GM23248 (cell line): ENCODE measurements at regions not wholly inside any gene's neighbourhood (a gene's known extent, or its start where the extent isn't known, plus 50 kb on each side); places are given as distances from the start of the nearest gene placed in this dataset.

Experiments used
- EZH2 ChIP-seq: fragments of 200-600 bp; sonication (generic); IDR thresholded peaks from 2 replicates; pipeline ENCODE4 v1.6.1; 2018; ENCODE audit warnings: antibody characterized with exemption, mild to moderate bottlenecking; ENCODE audit not compliant: insufficient read depth, poor library complexity, severe bottlenecking
- EZH2phosphoT487 ChIP-seq: fragments of 200-600 bp; sonication (generic); IDR thresholded peaks from 2 replicates; pipeline ENCODE4 v1.6.1; 2018; ENCODE audit warnings: antibody characterized with exemption, moderate library complexity, mild to moderate bottlenecking, low read depth; ENCODE audit not compliant: insufficient read depth

GRCh38 chr15:59792359-59792758, 103.2 kb upstream of the BNIP2 start:
- TF ChIP-seq EZH2 (no peak), EZH2phosphoT487 (no peak)
